ENCODE measurements at regions not wholly inside any gene's neighbourhood (a gene's known extent, or its start where the extent isn't known, plus 50 kb on each side); places are given as distances from the start of the nearest gene placed in this dataset.
"Not testable (repeated sequence)": the region's sequence is repeated elsewhere in the genome, so short reads cannot be mapped to it uniquely, and the experiment has no call there.

GRCh38 chr13:18280904-18281828 is 900.5 kb downstream of the TUBA3C start:
- H3K9ac ChIP-seq (ENCODE audit: low read depth, low read length); H3K4me3 ChIP-seq (ENCODE audit: low read length); H3K27ac ChIP-seq (ENCODE audit: low read length); H3K27me3 ChIP-seq (ENCODE audit: insufficient read depth, low read length); H3K36me3 ChIP-seq (ENCODE audit: insufficient read depth, low read depth, low read length); H3K4me1 ChIP-seq (ENCODE audit: insufficient read depth, low read length): not testable (repeated sequence)
- peaks cover 12% of the 10 kb centered on the region for H3K9me3 ChIP-seq (ENCODE audit: insufficient read depth, low read depth, low read length)

GRCh38 chr13:18279971-18280370 is 901.7 kb downstream of the TUBA3C start:
- H3K27ac ChIP-seq (ENCODE audit: low read length); H3K27me3 ChIP-seq (ENCODE audit: insufficient read depth, low read length); H3K9ac ChIP-seq (ENCODE audit: low read depth, low read length); H3K4me3 ChIP-seq (ENCODE audit: low read length); H3K4me1 ChIP-seq (ENCODE audit: insufficient read depth, low read length); H3K36me3 ChIP-seq (ENCODE audit: insufficient read depth, low read depth, low read length): not testable (repeated sequence)
- peaks cover 12% of the 10 kb centered on the region for H3K9me3 ChIP-seq (ENCODE audit: insufficient read depth, low read depth, low read length)

GRCh38 chr13:18277372-18277771 is 904.3 kb downstream of the TUBA3C start:
- H3K9ac ChIP-seq (ENCODE audit: low read depth, low read length); H3K9me3 ChIP-seq (ENCODE audit: insufficient read depth, low read depth, low read length); H3K4me1 ChIP-seq (ENCODE audit: insufficient read depth, low read length); H3K4me3 ChIP-seq (ENCODE audit: low read length); H3K27ac ChIP-seq (ENCODE audit: low read length); H3K27me3 ChIP-seq (ENCODE audit: insufficient read depth, low read length); H3K36me3 ChIP-seq (ENCODE audit: insufficient read depth, low read depth, low read length): not testable (repeated sequence)

- H3K27me3 ChIP-seq (ENCODE audit: insufficient read depth, low read length); H3K36me3 ChIP-seq (ENCODE audit: insufficient read depth, low read depth, low read length); H3K9ac ChIP-seq (ENCODE audit: low read depth, low read length); H3K4me3 ChIP-seq (ENCODE audit: low read length); H3K9me3 ChIP-seq (ENCODE audit: insufficient read depth, low read depth, low read length); H3K27ac ChIP-seq (ENCODE audit: low read length); H3K4me1 ChIP-seq (ENCODE audit: insufficient read depth, low read length): not testable (repeated sequence)
Measured at GRCh38 chr13:18276280-18276679, 905.3 kb downstream of the TUBA3C start.

- not testable (repeated sequence) for H3K27ac ChIP-seq (ENCODE audit: low read length); H3K9me3 ChIP-seq (ENCODE audit: insufficient read depth, low read depth, low read length); H3K27me3 ChIP-seq (ENCODE audit: insufficient read depth, low read length); H3K9ac ChIP-seq (ENCODE audit: low read depth, low read length); H3K4me1 ChIP-seq (ENCODE audit: insufficient read depth, low read length); H3K36me3 ChIP-seq (ENCODE audit: insufficient read depth, low read depth, low read length); H3K4me3 ChIP-seq (ENCODE audit: low read length)
Measured at GRCh38 chr13:18273785-18274514, 907.7 kb downstream of the TUBA3C start.

- not testable (repeated sequence) for H3K36me3 ChIP-seq (ENCODE audit: insufficient read depth, low read depth, low read length); H3K27ac ChIP-seq (ENCODE audit: low read length); H3K4me1 ChIP-seq (ENCODE audit: insufficient read depth, low read length); H3K27me3 ChIP-seq (ENCODE audit: insufficient read depth, low read length); H3K4me3 ChIP-seq (ENCODE audit: low read length); H3K9ac ChIP-seq (ENCODE audit: low read depth, low read length)
- H3K9me3 ChIP-seq (ENCODE audit: insufficient read depth, low read depth, low read length) = peaks cover 17% of the 10 kb centered on the region
Measured at GRCh38 chr13:18258801-18259419, 922.7 kb downstream of the TUBA3C start.

- H3K4me1 ChIP-seq (ENCODE audit: insufficient read depth, low read length); H3K27me3 ChIP-seq (ENCODE audit: insufficient read depth, low read length): not testable (repeated sequence)
- peaks cover 20% of the 10 kb centered on the region for H3K9me3 ChIP-seq (ENCODE audit: insufficient read depth, low read depth, low read length)
Measured at GRCh38 chr13:18257686-18258085, 923.9 kb downstream of the TUBA3C start.

GRCh38 chr13:18252848-18253247 is 928.8 kb downstream of the TUBA3C start:
- H3K4me3 ChIP-seq (ENCODE audit: low read length); H3K4me1 ChIP-seq (ENCODE audit: insufficient read depth, low read length); H3K9ac ChIP-seq (ENCODE audit: low read depth, low read length); H3K27ac ChIP-seq (ENCODE audit: low read length); H3K27me3 ChIP-seq (ENCODE audit: insufficient read depth, low read length); H3K36me3 ChIP-seq (ENCODE audit: insufficient read depth, low read depth, low read length): not testable (repeated sequence)
- H3K9me3 ChIP-seq (ENCODE audit: insufficient read depth, low read depth, low read length) = peaks cover 27% of the 10 kb centered on the region

More at GRCh38 chr13:18257686-18258085, 923.9 kb downstream of the TUBA3C start:
- not testable (repeated sequence) for H3K4me3 ChIP-seq (ENCODE audit: low read length); H3K36me3 ChIP-seq (ENCODE audit: insufficient read depth, low read depth, low read length); H3K9ac ChIP-seq (ENCODE audit: low read depth, low read length); H3K27ac ChIP-seq (ENCODE audit: low read length)

- peaks cover 13% of the 10 kb centered on the region; the same call in 1 of the 2 replicates for H3K9me3 ChIP-seq (ENCODE audit: insufficient read depth, low read depth, low read length)
Measured at GRCh38 chr13:18248533-18249240, 932.9 kb downstream of the TUBA3C start.

GRCh38 chr13:18240086-18240485 is 941.5 kb downstream of the TUBA3C start:
- peaks cover 54% of the 10 kb centered on the region for H3K9me3 ChIP-seq (ENCODE audit: insufficient read depth, low read depth, low read length)
- not testable (repeated sequence) for H3K27me3 ChIP-seq (ENCODE audit: insufficient read depth, low read length); H3K4me1 ChIP-seq (ENCODE audit: insufficient read depth, low read length); H3K9ac ChIP-seq (ENCODE audit: low read depth, low read length); H3K4me3 ChIP-seq (ENCODE audit: low read length); H3K36me3 ChIP-seq (ENCODE audit: insufficient read depth, low read depth, low read length); H3K27ac ChIP-seq (ENCODE audit: low read length)

More at GRCh38 chr13:18248533-18249240, 932.9 kb downstream of the TUBA3C start:
- H3K9ac ChIP-seq (ENCODE audit: low read depth, low read length); H3K36me3 ChIP-seq (ENCODE audit: insufficient read depth, low read depth, low read length); H3K27me3 ChIP-seq (ENCODE audit: insufficient read depth, low read length); H3K4me1 ChIP-seq (ENCODE audit: insufficient read depth, low read length); H3K4me3 ChIP-seq (ENCODE audit: low read length); H3K27ac ChIP-seq (ENCODE audit: low read length): not testable (repeated sequence)

GRCh38 chr13:18238586-18238985 is 943.0 kb downstream of the TUBA3C start:
- not testable (repeated sequence) for H3K27me3 ChIP-seq (ENCODE audit: insufficient read depth, low read length); H3K9ac ChIP-seq (ENCODE audit: low read depth, low read length); H3K27ac ChIP-seq (ENCODE audit: low read length); H3K4me1 ChIP-seq (ENCODE audit: insufficient read depth, low read length); H3K36me3 ChIP-seq (ENCODE audit: insufficient read depth, low read depth, low read length); H3K4me3 ChIP-seq (ENCODE audit: low read length)
- peaks cover 66% of the 10 kb centered on the region for H3K9me3 ChIP-seq (ENCODE audit: insufficient read depth, low read depth, low read length)
